KG1 (cell line): ENCODE measurements at regions not wholly inside any gene's neighbourhood (a gene's known extent, or its start where the extent isn't known, plus 50 kb on each side); places are given as distances from the start of the nearest gene placed in this dataset.

Experiments
- DNase-seq: peaks from one replicate; lab custom pipeline; 2025; lab: John Stamatoyannopoulos, UW

DNA sequence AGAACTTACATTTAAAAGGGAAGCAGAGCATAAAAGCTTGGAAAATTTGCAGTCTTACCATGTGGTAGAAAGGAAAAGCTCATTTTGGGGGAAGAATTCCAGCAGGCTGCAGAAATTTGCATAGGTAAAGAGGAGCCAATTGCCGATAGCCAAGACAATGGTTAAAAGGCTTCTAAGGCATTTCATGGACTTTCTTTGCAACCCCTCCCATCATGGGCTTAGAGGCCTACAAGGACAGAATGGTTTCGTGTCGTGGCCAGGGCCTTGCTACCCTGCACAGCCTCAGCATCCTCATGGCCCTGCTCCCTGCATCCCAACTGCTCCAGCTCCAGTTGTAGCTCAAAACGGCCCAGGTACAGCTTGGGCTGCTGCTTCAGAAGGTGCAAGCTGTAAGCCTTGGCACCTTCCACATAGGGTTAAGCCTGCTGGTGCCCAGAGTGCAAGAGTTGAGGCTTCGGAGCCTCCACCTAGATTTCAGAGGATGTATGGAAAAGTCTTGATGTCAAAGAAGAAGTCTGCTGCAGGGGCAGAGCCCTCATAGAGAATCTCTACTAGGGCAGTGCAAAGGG lies 420.3 kb downstream of the PCDH17 start:
- no peak for DNase-seq

GRCh38 chr13:58056426-58056825 lies 424.9 kb downstream of the PCDH17 start:
- DNase-seq, result no peak

- DNase-seq, result no peak
Observed at GRCh38 chr13:58059624-58060023, 428.1 kb downstream of the PCDH17 start.

DNA sequence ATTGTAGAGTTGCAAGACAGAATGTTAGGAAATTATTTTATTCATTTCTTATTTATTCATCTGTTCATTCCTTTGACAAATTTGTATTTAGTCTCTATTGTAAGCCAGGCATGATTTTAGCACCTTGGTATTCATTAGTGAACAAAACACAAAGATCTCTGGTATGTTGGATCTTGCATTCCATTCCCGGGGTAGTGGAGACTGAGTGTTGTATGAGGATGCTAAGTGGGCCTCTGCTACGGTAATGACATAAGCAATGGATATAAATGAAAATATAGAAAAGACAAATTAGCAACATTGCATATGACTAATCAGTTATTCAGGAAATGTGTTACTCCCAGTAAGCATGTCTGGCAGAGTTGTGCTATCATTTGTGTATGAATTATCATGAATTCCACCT lies 449.3 kb downstream of the PCDH17 start:
- DNase-seq, result no peak

- no peak for DNase-seq
Observed at GRCh38 chr13:58081301-58081820, 449.8 kb downstream of the PCDH17 start.

DNA sequence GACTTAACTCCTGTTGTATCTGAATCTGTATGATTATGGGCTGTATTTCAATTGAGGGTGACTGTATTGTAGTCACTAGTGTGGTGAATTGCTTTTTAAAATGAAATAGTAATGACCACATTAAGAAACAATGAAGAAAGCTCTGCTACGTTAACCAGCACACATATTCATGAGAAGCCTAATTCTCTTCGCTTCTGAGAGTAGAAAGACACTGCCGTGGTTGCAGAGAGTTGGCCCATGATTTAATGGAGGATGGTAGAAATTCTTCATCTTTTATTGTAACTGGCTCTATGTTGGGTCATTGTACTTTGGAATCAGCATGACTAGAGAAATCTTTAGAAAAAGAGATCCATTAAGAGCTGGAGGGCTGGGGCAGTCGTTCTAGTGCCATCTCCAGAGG lies 451.5 kb downstream of the PCDH17 start:
- DNase-seq, result no peak

GRCh38 chr13:58085274-58085673 lies 453.7 kb downstream of the PCDH17 start:
- DNase-seq, result no peak

- peak; percentile 35 for DNase-seq
Observed at GRCh38 chr13:58085819-58086218, 454.3 kb downstream of the PCDH17 start.

DNA sequence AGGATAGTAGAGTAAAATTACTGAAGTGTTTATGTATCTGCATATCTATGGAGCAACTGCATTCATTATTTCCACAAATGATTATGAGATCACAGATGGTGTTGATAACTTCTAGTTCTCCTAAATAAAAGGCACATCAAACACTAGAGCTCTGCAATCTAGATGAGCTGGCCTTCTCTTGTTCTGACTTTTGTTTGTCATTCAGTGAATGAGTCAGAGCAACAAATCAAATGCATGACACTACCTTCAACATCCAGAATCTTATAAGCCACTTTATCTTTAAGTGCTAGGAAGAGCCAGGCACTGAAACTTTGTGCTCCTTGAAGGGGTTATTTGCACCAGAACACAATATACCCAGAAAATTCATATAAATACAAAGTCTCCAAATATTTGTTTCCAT lies 456.0 kb downstream of the PCDH17 start:
- no peak for DNase-seq

- no peak for DNase-seq
Observed at GRCh38 chr13:58093394-58093793, 461.9 kb downstream of the PCDH17 start.

DNA sequence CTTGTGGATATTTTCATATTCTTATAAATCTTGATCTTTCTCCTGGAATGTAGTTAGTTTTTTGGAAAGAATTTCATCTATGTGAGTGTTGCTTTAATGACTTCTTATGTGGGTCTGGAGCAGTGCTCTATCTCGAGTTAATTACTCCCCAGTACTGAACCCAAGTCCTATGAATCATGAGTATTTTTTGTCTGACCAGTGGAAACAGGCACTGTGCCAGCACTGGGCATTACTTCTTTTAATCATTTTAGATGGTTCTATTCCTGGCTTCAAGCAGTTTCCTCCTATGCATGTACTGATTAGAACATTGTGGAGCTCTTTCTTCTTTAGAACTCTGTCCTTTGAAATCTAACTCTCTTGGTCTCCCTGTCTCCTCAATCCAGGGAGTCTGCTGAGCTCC lies 466.3 kb downstream of the PCDH17 start:
- no peak for DNase-seq

GRCh38 chr13:58119351-58119750 lies 487.8 kb downstream of the PCDH17 start:
- no peak for DNase-seq

DNA sequence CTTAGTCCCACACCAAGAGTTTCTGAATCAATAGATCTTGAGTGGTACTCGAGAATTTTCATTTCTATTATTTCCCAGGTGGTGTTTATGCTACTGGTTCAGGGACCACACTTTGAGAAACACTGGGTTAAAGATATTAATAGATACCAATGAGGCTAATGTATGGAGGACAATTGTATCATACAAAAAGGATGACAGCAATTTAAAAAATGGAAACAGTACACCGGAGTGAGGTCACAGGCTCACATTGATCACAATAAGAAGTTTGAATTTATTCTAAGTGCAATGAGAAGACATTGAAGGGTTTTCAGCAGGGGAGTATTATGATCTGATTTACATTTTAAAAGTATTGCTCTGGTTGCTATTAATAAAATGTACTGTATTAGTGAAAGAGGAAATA lies 488.3 kb downstream of the PCDH17 start:
- DNase-seq, result no peak

DNA sequence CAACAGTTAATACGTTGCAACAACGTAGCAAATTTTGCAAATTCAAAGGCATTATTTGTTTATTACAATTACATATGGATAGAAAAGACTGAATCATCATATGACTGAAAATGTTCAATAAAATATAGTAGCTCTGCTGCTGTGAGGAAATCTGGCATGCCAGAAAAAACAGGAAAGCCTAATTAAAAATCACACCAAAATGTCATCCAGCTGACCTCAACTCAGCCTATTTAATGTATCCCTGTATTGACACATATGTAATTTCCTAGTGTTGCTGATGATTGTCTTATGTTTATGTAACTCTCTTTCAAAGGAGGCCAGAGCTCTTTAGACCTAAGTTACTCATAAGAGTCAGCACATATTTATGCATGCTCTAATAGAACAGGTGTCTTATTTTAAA lies 495.0 kb downstream of the PCDH17 start:
- no peak for DNase-seq

GRCh38 chr13:58134012-58134411 lies 502.5 kb downstream of the PCDH17 start:
- no peak for DNase-seq

DNA sequence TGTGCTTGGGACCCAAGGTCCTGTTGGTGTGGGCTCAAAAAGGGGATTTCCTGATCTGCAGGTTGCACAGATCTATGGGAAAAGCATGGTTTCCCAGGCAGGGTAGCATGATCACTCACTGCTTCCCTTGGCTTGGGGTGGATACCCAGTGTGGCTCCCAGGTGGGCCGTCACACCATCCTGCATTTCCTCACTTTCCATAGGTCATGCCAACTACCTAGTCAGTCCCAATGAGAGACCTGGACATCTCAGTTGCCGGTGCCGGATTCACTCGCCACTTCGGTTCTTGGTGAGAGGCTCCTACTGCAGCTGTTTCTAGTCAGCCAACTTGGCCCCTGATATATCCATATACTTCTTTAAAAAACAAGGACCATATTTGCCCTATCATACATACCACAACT lies 503.0 kb downstream of the PCDH17 start:
- no peak for DNase-seq

DNA sequence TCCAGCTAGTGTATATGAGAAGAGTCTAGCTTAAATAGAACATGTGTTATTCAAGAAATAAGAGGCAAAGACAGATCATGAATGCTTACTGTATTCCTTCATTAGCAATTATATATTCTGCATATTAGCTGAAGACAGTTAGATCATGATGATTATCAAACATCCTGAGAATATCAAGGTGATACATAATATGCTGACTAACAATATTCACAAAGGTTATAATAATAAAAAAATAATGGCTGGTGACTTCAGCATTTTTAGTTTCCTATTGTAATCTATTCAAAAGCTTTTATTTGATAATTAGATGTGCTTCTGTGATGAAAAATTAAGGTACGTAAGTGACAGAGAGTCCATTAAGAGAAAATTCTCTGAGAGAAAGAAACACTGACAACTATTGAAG lies 511.4 kb downstream of the PCDH17 start:
- DNase-seq, result no peak

GRCh38 chr13:58144616-58145015 lies 513.1 kb downstream of the PCDH17 start:
- DNase-seq, result no peak

DNA sequence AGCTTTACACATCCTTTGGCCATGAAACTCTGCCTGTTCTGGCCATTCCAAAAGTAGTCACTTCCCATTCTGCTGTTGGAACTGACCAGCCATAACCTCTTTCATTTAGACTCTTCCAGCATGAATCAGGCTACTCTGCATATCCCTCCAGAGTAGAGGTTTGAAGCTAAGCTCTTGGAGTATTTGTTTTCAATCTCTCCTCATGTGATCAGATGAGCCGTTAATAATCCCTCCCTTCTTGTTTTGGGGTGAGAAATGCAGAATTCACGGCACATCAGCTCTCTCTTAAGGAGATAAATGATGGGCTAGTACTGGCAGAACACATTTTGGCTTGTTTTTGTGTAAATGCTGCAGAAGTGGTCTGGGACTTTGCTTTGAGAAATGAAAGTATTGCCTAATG lies 519.9 kb downstream of the PCDH17 start:
- DNase-seq, result no peak

- no peak for DNase-seq
Observed at GRCh38 chr13:58160980-58161379, 529.4 kb downstream of the PCDH17 start.

DNA sequence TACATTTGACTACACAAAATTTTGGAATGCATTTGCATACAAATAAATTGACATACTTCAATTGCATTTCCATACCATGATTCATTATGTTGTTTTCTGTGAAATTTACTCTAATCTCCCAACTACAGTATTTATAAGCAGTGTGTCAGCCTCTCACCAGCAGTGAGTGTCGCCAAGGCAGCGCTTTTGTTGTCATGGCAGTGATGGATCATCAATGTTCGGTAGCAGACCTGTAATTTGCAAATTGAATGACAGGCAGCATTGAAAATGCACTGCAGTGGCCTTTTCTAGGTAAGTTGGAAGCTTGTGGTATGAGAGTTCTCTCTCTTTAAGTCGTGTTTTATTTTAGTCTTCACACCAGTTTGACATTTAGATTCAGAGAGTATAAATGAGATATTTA lies 534.1 kb downstream of the PCDH17 start:
- no peak for DNase-seq

GRCh38 chr13:58181111-58181510 lies 549.6 kb downstream of the PCDH17 start:
- DNase-seq, result no peak

DNA sequence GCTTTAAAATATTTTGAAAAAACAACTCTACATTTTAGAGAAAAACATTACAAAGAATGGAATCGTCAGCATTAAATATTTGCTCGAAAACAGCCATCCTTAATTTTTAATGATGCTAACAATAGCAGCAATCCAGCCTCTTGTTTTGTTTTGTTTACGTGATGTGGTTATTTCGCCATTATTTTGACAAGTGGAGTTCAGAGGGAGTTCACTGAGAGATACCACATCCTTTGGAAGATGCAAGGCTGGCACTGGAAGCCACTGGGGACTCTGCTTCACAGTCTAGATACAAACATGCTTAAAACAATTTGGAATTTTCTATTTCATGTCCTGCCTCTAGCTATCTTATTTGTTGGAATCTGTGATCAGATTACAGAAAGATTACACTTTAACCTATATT lies 556.3 kb downstream of the PCDH17 start:
- DNase-seq, result no peak

DNA sequence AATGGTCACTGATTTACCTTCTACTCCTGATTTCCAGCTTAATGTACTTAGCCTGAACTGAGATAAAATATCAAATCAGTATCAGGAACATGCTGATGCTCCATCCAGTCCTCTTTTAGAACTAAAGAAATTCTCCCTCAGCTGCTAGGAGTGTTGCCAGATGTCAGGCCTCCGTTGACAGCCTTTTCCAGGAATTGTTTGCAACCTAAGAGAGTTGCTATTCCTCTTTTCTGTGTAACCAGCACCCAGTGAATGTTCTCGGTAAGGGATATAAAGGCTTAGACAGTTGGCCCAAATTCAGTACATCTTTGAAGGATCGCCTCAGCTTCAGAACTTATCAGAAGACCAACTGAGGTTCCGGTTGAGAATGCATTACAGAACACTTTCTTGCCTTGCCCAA lies 559.0 kb downstream of the PCDH17 start:
- DNase-seq, result no peak

GRCh38 chr13:58191754-58192153 lies 560.2 kb downstream of the PCDH17 start:
- DNase-seq, result no peak
